Stimulated activated CD8-positive, alpha-beta memory T cell treated with anti-CD3 and anti-CD28 coated beads, Interleukin-4, amount 100 ng/mL, for 24 hours (primary cell): ENCODE measurements at regions not wholly inside any gene's neighbourhood (a gene's known extent, or its start where the extent isn't known, plus 50 kb on each side); places are given as distances from the start of the nearest gene placed in this dataset.

Experiments
- DNase-seq: peaks from one replicate; pipeline ENCODE4 v3.0.0-alpha.2; 2020; ENCODE audit warnings: low read depth

DNA sequence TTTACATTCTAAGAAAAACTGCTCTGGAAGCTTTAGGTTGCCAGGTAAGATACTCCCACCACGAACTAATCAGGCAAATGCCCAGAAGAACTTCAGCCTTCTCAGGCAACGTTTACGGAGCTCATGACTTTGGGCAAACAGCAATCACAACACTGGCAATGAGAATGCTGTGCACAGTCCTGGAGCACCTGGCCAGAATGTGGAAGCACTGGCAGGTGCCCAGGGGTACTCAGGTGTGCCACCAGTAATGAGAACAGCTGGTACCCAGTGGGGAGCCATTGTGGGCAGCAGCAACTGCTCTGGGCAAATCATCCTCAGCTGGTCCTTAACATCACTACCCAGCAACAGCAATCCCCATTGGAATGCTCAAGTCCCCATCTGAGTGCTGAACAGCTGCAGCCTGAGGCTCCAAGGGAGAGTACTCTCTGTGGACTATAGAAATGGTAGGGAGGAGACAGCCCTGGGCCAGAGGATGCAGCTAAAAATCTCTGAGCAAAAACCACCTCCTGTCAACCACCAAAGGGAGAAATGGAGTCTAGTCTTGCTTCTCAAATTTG lies 210.0 kb downstream of the FOXO1 start:
- no peak for DNase-seq

DNA sequence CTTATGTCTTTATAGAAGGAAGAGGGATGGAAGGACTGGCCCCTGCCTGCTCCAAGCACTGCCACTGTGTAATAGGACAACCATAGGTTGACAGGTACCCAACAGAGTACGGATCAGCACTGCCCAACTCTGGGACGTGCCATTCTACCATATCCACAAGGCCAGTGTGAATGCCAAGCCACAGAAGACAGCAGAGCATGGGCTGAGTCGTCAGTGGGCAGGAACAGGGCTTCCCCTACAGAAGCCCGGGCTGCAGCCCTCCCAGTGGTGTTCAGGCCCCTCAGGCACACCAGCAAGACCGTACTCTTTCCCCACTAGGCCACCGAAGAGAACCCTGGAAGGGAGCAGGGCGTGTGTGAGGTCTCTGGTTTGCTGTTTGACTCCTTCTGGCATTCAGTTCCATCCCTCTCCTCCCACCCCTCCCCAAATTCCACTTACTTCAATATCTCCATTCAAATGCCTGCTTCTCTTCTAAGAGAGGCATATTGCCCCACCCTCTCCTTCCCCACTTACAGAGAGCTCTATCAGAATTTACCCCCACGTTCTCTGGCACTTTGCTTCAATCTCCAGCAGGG lies 209.4 kb downstream of the FOXO1 start:
- no peak for DNase-seq

DNA sequence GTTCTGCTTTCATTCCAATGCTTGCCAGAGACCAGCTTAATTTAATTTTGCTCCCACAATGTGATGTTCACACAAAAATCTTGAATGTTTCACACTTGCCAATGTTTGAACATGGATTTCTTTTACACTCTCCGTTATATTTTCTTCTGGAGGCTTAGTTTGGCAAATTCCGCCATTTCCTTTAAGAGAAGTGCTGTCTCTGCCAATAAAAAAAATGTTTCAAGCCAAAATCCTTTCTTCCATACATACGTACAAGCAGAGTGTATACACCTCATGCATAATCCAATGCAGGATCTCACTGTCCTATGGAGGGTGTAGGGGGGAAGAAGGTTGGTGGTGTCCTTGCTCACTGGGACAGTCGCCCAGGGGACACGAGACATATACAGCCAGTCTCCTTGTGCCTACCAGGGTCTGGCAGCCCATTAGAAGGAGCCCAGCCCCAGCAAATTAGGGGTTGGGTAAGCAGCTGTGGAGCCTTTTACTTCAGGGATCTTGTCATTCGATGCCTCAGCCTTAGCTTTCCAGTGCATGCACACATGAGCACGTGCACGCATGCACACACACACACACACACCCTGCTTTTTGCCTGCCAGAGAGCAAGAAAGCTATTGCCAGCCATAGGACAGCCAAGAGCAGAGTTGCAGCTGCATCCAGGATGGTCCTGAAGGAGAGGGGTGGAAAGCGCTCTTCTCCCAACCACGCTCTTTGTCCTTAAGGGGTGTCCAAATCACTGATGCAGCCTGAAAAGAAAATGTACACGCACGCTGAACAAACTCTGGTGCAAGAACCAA lies 208.3 kb downstream of the FOXO1 start:
- DNase-seq, result no peak

DNA sequence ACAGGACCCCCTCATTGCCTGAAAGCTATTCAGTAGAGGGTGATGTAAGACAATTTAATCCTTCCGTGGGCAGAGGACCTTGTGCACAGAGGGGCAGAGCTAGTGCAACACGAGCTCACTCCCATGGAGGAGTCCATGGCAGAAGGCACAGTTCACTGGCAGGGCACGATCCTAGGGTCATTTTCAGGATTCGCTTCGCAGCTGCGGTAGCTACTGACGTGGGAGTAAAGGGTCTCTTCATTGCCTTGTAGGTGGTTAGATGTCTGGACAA lies 207.8 kb downstream of the FOXO1 start:
- no peak for DNase-seq

DNA sequence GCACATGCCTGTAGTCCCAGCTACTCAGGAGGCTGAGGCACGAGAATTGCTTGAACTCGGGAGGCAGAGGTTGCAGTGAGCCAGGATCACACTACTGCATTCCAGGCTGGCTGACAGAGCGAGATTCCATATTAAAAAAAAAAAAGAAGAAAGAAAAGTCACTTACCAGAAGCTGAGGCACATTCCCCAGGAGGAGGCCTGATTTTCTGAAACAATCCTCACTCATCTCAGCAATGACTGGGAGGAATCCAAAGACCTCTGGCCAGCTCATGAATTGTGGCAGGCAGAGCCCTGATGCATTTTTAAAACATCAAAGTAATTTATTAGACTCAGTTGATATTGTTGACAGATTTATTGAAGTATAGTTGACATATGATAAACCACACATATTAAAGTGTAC lies 206.3 kb downstream of the FOXO1 start:
- no peak for DNase-seq

DNA sequence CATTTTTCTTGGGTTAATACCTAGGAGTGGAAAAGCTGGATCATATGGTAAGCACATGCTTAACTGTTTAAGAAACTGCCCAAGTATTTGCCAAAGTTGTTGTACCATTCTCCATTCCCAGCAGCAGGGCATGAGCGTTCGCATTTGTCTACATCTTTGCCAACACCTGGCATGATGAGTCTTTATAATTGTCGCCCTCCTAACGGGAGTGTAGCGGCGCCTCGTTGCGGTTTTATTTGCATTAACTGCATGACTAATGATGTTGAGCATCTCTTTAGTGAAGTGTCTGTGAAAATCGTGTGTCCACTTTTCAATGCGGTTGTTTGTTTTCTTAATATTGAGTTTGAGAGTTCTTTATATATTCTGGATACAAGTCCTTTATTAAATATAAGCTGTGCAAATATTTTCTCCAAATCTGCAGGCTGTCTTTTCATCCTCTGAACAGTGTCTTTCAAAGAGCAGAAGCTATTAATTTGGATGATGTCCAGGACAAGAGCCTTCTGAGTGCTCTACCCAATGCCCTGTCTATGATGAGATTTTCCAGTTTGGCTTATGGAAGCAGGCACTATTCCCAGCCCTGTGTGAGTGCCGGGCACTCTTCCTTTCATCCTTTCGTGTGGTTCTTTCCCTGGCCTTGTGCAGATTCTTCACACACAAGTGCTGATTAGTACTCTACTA lies 202.0 kb downstream of the FOXO1 start:
- no peak for DNase-seq

DNA sequence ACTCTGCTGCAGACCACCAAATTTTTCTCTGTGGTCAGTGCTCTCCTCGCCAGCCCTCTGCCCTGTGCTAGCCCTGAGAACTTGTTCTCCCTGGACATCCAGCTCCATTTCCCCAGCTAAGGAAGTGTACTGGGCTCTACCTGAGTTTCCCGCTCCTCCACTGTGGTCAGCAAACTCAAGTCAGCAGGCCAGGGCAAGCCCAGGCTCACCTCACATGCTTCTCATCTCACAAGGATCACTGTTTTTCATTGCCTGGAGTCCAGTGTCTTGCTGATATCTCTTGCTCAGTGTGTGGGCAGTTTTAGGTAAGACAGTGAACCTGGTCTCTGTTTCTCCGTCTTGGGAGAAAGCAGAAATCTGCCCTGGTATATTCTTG lies 201.4 kb downstream of the FOXO1 start:
- DNase-seq, result no peak

DNA sequence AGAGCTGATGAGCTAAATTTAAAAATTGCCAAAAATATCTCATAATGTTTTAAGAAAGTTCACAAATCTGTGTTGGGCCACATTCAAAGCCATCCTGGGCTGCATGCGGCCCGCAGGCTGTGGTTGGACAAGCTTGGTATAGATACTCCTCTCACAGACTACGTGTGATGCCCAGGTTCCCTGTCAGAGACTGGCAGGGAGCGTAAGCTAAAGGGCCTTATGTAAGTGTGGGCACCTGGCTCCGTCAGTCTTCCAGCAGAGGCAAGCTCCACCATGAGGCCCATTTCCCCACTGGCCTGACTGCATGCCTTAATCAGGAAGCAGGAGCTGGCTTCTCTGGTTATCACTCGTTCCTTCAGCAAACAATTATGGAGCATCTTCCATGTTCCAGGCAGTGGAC lies 200.2 kb downstream of the FOXO1 start:
- no peak for DNase-seq

DNA sequence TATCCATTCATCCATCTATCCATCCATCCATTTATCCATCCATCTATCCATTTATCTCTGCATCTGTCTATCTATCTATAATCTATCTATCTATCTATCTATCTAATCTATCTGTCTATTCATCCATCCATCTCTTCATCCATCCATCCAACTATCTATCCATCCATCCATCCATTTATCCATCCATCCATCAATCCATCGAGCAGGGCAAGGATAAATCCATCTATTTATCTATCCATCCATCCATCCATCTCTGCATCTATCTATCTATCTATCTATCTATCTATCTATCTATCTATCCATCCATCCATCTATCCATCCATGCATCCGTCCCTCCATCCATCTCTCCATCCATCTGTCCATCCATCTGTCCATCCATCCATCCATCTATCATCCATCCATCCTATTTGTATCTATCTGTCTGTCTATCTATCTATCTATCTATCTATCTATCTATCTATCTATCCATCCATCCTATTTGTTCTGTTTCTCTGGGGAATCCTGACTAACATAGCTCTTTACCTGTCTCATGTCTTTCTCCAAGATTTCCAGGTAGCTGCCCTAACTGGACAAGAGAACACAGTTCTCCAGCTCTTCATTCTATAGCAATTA lies 198.1 kb downstream of the FOXO1 start:
- DNase-seq, result no peak

DNA sequence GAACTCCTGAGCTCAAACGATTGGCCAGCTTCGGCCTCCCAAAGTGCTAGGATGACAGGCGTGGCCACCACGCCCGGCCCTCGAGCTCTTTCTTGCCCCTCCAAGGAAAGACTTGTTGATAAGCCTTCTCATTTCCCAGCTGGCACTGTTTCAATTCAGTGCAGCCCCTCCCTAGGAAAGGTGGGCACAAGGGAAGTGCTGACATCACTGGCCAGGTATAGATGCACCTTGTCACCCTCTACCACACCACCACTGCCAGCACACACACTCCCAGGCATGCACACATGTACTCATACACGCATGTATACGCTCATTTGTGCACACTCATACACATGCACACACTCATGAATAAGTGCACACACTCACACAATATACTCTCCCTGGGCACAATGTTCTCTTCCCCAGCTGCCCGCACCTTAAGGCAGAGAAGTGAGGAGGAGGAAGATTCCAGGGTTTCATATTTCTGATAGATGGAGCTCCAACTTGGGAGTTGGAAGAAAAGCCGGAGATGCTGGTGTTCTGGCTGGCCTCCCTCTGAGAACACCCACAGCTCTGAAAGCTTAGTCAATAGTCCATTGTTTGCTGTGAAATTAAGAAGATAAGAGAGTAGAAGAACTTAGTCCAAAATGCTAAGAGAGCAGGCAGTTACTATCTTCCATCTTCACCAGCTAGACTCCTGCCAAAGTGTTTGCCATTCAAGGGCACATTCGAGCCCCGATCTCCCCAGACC lies 196.7 kb downstream of the FOXO1 start:
- DNase-seq, result no peak

DNA sequence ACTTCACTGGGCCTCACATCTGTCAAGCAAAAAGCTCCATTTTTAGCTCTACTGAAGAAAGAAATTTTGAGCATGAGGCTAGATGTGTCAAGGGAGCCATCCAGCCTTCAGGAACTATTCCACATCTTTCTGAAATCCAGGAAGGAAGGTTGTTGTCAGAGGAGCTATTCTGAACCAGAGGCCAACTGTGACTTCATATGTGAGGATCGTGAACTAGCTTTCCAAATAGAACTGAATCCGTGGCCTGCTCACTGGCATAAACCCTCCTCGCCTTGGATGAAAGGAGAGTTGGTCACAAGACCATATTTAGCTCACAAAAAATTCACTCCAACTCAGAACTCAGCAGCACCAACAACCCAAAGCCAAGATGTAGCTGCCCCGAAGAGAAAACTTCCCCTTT lies 195.8 kb downstream of the FOXO1 start:
- no peak for DNase-seq

DNA sequence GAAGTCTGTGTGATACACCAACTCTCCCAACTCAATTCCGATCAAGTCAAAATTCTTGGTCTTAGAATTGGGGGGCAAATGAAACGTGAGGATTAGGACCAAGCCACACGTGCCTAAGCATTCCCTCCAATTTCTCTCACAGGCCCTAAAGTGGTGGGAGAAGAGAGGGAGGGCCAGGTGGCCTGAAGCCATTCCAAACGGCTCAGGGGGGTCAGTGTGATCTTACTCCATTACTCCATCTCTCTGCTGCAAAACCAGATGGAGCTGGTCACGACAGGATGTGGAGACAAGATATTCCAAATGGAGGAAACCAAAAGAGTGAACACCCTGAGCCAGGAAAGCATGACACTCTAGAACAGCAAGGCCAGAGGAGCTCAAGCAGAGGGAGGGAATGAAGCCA lies 195.4 kb downstream of the FOXO1 start:
- no peak for DNase-seq

DNA sequence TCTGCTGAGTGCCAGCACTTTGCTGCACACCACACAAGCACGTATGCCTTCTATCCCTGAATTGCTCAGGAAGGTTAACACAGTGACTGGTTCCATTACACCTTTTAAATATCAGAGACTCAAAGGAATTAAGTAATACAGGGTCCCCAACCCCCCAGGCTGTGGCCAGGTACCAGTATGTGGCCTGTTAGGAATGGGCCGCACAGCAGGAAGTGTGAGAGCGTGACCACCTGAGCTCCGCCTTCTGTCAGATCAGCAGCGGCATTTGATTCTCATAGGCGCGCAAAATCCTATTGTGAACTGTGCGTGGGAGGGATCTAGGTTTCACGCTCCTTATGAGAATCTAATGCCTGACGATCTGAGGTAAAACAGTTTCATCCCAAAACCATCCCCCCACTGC lies 194.5 kb downstream of the FOXO1 start:
- no peak for DNase-seq

DNA sequence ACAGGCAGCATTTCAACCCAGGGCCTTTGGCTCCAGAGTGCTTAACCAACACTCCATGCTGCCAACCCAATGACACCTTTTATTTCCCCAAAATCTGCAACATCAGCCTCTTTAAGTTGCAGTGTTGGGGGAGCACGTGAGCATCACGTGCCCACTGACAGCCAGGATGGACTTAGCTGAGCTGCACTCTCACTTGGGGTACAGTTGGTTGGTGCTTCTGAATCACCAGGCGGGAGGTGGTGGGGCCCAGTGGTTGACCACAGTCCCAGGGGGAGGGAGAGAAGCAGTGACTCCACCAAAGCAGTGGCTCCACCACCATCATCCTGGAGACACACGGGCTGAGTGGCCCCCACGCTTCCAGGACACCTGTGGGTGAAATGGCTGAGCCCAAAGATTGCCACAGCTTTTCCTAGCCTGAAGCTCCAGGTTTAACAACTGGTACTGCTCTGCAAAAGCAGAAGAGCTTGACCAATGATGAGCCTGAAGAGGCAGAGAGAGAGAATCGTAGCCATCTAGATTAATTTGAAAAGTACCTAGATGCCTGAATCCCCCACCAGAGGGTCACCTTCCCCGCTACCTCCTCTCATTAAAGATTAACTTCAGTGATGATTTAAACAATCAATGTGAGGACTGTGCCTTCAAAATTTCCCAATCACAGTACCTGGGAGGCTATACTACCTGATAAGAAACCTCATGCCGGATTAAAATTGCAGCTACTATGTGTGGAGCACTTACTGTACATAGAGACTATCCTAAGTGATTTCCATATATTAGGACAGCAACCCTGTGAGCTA lies 193.8 kb downstream of the FOXO1 start:
- DNase-seq, result no peak

DNA sequence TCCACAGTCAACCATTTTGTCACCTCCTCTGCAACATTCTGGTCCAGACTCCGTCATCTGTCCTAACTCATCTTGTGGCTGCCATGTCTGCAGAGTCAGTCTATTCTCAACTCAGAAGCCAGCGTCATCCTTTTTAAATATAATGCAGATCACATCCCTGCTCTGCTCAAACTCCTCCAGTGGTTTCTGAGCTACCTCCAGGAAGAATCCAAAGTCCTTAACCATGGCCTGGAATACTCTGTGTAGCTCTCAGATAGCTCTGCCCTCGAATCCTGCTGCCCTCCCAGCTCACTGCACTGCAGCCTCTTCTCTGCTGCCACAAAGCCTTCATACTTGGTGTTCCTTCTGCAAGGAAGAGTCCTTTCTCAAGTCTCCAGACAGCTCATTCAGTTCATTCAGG lies 190.8 kb downstream of the FOXO1 start:
- DNase-seq, result no peak

DNA sequence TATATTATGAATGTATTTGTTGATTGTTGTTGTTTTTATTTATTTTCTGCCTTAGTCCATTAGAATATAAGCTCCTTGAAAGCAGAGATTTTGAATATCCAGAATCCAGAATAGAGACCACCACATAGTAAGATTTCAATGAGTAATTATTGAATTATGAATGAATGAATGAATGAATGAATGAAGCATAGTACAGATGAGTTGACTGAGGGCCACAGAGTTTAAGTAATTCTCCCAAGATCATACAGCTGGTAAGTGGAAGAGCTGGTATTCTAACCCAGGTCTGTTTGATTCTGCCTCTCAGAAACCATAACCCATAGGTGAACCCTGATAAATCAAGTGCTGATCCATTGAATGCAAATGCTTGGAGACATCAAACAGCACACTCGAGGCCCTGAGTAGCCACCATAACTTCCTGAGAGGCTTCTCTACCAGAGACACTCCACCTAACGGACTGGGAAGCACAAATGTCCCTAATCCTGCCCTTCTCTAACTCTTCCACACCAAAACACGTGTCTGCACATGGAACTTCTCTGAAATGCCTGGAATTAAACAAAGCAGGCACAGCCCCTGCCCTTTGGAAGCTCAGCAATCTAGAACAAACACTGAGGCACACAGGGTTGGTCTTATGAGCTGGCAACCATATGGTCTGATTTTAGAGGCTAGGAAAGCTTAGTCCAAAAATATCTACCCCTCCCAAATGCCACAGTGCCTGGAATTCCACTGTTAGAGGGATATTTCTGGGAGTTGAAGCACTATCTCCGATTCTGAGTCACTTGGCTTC lies 190.1 kb downstream of the FOXO1 start:
- DNase-seq, result no peak

DNA sequence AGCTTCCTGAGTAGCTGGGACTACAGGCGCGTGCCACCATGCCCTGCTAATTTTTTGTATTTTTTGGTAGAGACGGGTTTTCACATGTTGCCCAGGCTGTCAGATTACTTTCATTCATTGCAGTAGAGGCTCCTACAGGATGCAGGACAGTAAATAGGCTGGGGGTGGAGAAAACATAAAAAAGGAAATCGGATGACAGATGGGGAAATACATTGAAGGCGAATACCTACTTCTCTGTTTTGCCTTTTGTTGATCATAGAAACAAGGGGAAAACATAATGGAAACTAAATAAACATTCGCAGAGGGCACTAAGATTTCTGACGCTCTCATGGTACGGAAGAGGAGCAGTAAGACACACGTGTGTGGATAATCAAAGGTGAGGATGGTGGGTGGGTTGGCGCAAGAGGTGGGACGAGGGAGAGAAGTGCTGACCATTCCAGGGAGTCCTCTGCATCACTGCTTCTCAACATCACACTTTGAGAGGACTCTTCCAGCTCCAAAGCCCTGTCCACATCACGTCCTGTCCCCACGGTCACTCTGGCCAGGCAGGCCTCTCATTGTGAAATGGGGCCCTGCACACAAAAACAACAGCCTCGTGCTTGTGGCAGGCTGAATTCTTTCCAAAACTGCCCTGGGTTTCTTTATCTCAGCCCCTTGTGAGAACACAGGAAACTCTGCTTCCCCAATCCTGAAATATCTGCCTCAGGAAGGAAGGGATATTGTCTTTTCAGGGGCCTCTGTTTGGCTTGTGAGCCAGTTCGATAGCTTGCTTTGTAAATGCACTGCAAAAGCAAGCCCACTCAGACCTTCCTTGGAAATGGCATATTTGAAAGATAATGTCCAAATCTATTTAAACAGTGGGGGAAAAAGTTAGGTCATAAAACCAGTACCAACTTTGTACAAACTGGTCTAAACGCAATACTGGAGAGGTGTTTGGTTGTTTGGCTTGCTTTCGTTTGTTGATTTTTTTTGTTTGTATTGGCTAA lies 188.5 kb downstream of the FOXO1 start:
- no peak for DNase-seq

DNA sequence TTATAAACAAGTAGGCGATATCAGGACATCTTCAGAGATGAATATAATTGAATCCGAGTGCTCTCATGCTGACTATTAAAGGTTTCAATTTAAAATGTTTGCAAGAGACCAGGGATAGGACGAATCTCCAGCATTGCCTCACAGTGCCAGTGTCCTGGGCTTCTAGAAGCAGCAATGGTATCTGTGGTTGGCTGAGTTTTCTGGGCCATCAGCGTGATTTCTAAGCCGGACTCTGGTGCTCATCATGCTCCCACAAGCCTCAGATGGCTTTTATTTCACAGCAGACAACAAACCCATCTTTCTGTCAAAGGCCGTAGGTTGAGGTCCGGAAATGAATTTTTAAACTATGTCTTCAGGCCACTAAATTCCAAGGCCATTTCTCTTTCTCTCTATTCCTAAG lies 187.7 kb downstream of the FOXO1 start:
- DNase-seq, result no peak

DNA sequence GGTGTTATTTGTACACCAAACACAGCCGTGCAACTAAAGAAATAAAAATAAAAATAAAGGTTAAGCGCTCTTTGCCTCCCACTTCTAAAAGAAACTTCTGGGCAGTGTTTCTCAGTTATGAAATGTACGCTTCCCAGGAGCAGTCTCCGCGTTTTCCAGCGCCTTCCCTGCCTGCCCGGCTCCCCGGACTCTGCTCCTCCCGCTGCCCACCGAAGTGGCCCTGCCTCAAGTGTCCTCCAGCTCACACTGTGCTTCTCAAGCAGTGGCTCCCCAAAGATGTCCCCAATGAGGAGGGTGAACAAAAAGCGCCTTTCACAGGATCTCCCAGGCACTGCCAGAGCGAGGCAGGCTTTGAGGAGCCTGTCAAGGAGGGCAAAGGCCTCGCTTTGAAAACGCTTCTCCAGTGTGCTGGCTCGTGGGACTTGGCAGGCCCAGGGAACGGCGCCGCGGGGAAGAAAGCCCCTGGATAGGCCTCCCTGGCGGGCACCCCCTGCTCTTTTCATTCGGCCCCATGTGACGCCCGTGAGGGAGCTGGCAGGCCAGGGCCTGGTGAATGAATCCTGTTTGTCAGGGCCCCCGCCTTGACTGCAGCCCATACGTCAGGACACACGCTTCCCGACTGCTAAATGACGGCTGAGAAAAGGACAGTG lies 187.1 kb downstream of the FOXO1 start:
- DNase-seq, result no peak
